ENCODE measurements at regions not wholly inside any gene's neighbourhood (a gene's known extent, or its start where the extent isn't known, plus 50 kb on each side); places are given as distances from the start of the nearest gene placed in this dataset.
A peak's percentile ranks its signal among the peaks of the same experiment; 100 is the strongest.

DNA sequence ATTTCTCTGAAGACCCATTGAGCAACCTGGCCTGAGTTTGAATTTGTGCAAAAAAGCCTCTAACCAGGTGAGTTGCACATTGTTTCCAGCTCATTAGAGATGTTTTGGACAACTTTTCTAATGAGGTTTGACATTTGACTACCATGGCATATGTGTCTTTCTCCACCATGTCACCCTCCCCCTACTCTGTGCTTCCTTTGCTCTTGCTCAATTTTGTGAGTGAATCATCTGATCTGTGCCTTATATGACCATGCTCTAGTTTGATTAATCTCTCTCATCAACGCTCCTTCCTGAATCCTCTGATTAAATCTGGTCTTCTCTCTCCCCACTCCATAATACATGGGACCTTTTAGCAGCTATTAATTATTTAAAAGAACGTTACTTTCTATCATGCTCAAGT is 144.8 kb upstream of the SAMSN1 start:
- no peaks in the 10 kb centered on the region for H3K36me3 Mint-ChIP-seq (ENCODE audit: insufficient read depth)
- no peak for DNase-seq

DNA sequence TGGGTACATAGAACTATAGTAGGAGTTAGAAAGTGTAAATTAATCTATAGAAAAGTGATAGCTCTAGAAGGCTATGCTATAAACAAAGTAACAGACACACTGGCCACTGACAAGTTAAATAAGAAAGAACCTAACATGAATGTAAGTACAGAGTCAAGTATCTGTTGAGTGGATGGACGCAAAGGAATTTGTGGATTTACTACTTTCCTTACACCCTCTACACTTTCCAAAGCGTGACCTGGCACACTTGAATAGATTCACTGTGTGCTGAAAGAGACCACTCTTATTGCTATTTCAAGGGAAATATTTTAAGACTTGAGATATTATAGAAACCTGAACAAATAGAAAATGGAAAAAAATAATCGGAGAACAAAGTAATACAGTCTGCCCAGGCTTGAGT is 142.8 kb upstream of the SAMSN1 start:
- Mint-ChIP-seq H3K4me3 (no peak overlapping the region), H3K9me3 (peaks cover 10% of the 10 kb centered on the region), H3K27me3 (ENCODE audit: low read depth) (no peaks in the 10 kb centered on the region), H3K4me1 (ENCODE audit: low read depth) (peaks cover 32% of the 10 kb centered on the region), H3K36me3 (ENCODE audit: insufficient read depth) (no peaks in the 10 kb centered on the region)
- DNase-seq (no peak), ATAC-seq (no peak)

More for the DNA sequence above, 144.8 kb upstream of the SAMSN1 start:
- Mint-ChIP-seq H3K4me1 (ENCODE audit: low read depth) (peaks cover 25% of the 10 kb centered on the region), H3K27me3 (ENCODE audit: low read depth) (peaks cover 3% of the 10 kb centered on the region), H3K9me3 (peaks cover 10% of the 10 kb centered on the region), H3K4me3 (no peak overlapping the region)
- no peak for ATAC-seq

DNA sequence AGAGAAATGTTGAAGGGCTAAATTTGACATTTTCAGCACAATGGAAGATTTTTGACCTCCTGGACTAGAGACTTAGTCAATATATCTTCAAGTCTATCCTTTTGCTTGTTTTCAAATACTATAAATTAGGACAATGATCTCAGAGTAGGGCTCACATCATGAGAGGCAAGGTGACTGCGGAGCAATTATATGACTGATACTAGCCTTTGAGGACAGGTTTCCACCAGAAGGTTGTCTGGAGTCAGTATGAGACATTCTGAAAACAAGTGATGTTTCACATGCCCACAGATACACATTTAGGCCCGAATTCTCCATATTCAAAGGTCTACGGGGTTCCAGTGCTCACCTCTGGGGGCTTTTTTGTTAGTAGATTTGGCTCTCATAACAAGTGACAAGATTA is 142.3 kb upstream of the SAMSN1 start:
- no peak for ATAC-seq
- no peaks in the 10 kb centered on the region for H3K27me3 Mint-ChIP-seq (ENCODE audit: low read depth)
- no peak overlapping the region for H3K4me3 Mint-ChIP-seq
- H3K4me1 Mint-ChIP-seq (ENCODE audit: low read depth): peaks cover 33% of the 10 kb centered on the region
- no peaks in the 10 kb centered on the region for H3K36me3 Mint-ChIP-seq (ENCODE audit: insufficient read depth)
- DNase-seq: no peak
- peaks cover 10% of the 10 kb centered on the region for H3K9me3 Mint-ChIP-seq

DNA sequence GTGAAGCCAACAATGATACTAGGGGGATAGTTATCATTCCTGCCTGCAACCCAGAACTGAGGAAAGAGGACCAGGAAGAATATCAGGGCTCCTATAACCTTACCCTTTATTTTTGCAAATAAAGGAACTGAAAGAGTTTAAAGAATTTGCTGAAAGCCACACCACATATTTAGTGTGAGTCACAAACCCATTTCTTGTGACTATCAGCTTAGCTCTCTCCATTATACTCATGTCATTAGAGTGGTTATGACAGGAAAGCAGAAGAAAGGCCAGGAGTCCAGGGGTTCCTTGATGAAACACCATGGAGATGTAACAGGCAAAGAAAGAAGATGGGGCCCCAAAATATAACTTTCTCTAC is 141.1 kb upstream of the SAMSN1 start:
- ATAC-seq (peak in 1 of 2 donors; percentile 67), DNase-seq (no peak)
- Mint-ChIP-seq H3K4me3 (no peak overlapping the region), H3K27me3 (ENCODE audit: low read depth) (no peaks in the 10 kb centered on the region), H3K4me1 (ENCODE audit: low read depth) (peaks cover 37% of the 10 kb centered on the region), H3K36me3 (ENCODE audit: insufficient read depth) (no peaks in the 10 kb centered on the region), H3K9me3 (peaks cover 10% of the 10 kb centered on the region)

DNA sequence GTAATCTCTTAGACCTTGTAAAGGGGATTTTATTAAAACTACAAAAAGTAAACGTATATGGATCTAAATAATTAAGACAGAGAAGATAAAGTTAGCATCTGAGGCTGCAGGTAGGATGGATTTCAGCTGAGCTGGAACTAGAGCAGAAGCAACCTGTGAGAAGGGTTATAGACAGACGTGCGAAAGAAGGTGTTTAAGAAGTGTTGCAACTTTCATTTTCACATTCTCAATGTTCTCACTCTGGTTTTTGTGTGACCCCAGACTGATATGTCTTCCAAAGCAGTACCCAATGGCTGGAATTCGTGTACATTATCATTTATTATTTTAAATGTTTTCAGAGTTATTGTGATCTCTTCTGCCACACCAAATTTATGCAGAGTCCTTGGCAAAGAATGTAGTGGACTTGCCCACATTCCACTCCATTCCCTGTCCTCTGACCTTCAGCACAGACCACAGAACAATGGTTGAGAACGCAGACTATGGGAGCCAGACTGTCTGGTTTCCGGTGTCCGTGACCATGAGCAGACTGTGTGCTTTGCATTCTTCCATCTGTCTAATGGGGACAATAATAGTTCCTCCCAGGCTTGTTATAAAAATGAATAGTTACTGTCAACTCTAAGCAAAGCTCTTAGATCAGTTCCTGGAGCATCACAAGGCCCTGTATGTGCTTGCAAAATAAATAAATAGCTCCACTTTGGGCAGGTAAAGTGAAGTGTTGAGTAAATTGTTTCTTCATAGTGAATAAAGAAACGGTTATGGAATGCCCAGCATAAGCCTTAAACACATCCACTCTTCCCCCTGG is 140.6 kb upstream of the SAMSN1 start:
- H3K36me3 Mint-ChIP-seq (ENCODE audit: insufficient read depth): no peaks in the 10 kb centered on the region
- H3K9me3 Mint-ChIP-seq: peaks cover 10% of the 10 kb centered on the region
- ATAC-seq (no peak), DNase-seq (no peak)
- no peaks in the 10 kb centered on the region for H3K27me3 Mint-ChIP-seq (ENCODE audit: low read depth)
- peak overlapping the region; percentile 32 for H3K4me3 Mint-ChIP-seq
- H3K4me1 Mint-ChIP-seq (ENCODE audit: low read depth): peaks cover 32% of the 10 kb centered on the region

DNA sequence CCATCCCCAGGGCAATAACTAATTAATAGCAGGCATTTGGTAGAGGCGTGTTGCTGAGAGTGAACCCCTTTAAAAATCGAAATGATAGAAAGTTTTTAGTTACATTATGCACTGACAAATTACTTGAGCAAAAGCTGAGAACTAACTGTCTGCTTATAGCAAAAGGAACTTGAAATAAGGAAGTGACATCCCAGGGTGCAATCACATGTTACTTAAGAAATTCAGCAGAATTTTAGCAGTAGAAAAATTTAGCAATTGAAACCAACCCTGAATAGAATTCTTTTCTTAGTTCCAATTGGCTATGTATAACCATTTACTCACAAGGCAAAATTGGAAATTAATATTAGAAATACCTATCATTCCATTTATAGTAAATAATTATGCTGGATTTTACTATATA is 139.5 kb upstream of the SAMSN1 start:
- Mint-ChIP-seq H3K4me3 (no peak overlapping the region), H3K27me3 (ENCODE audit: low read depth) (no peaks in the 10 kb centered on the region), H3K4me1 (ENCODE audit: low read depth) (peaks cover 30% of the 10 kb centered on the region), H3K36me3 (ENCODE audit: insufficient read depth) (no peaks in the 10 kb centered on the region), H3K9me3 (peaks cover 10% of the 10 kb centered on the region)
- DNase-seq: no peak
- no peak for ATAC-seq

DNA sequence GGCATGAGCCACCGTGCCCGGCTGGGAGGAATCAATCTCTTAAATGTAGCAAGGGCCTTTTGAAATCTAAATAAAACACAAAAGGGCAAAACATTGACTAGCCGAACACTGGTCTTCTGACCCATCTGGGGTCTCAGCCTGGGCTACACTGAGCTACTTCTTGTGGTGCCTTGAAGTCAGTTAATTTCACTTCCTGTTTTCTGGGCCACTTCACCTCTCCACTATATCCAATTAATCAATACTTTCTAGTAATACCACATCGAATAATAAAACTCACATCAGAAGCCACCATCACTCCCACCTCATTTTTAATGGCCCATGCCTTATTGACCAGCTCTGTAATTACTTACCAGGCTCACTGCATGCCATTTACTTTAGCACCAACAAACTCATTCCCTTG is 138.0 kb upstream of the SAMSN1 start:
- Mint-ChIP-seq H3K4me1 (ENCODE audit: low read depth) (peaks cover 35% of the 10 kb centered on the region), H3K4me3 (no peak overlapping the region), H3K36me3 (ENCODE audit: insufficient read depth) (no peaks in the 10 kb centered on the region), H3K9me3 (peaks cover under 1% of the 10 kb centered on the region), H3K27me3 (ENCODE audit: low read depth) (no peaks in the 10 kb centered on the region)
- DNase-seq (no peak), ATAC-seq (no peak)

DNA sequence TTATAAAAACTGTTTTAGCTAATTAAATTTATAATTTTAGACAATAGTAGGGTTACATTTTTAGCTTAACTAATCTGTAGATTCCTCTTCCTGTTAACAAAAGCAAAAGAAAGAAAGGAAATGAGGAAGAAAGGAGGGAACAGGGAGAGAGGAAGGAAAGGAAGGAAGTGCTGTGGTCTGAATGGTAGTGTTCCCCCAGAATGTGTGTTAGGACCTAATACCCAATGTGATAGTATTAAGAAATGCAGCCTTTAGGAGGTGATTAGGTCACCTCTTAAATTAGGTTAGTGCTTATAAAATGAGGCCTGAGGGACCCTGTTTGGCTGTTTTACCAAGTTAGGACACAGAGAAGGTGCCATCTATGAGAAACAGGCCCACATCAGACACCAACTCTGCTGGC is 136.9 kb upstream of the SAMSN1 start:
- no peak for DNase-seq
- Mint-ChIP-seq H3K36me3 (ENCODE audit: insufficient read depth) (no peaks in the 10 kb centered on the region), H3K4me1 (ENCODE audit: low read depth) (peaks cover 35% of the 10 kb centered on the region), H3K9me3 (no peaks in the 10 kb centered on the region), H3K27me3 (ENCODE audit: low read depth) (no peaks in the 10 kb centered on the region), H3K4me3 (no peak overlapping the region)
- ATAC-seq: no peak

DNA sequence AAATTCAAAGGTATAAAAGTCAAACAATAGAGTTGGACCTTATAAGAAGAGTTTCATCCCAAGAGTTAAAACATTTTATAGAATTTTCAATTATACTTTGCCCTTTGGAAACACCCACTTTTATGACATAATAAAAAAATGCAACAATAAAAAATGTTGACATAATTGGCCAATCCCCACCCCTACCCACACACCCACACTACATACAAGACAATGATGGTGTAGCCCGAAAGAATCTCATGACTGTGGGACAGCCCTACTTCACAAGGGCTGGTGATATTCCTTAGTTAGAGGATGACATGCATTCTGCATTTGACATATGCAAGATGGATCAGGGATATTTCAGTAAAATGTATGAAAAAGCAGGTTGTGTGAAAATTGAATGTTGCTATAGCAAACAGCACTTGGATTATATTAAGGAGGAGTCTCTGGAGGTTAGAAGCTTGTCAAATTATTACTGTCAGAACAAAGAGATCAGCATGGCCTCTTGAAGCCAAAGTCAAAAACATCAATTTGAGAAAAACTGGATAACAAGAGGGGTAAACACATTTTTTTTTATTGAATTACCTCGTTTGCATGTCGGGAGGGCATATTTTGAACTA is 133.0 kb upstream of the SAMSN1 start:
- ATAC-seq (no peak), DNase-seq (no peak)
- H3K4me3 Mint-ChIP-seq: no peak overlapping the region
- no peaks in the 10 kb centered on the region for H3K36me3 Mint-ChIP-seq (ENCODE audit: insufficient read depth)
- H3K9me3 Mint-ChIP-seq: no peaks in the 10 kb centered on the region
- H3K4me1 Mint-ChIP-seq (ENCODE audit: low read depth): peaks cover 46% of the 10 kb centered on the region
- H3K27me3 Mint-ChIP-seq (ENCODE audit: low read depth): no peaks in the 10 kb centered on the region

DNA sequence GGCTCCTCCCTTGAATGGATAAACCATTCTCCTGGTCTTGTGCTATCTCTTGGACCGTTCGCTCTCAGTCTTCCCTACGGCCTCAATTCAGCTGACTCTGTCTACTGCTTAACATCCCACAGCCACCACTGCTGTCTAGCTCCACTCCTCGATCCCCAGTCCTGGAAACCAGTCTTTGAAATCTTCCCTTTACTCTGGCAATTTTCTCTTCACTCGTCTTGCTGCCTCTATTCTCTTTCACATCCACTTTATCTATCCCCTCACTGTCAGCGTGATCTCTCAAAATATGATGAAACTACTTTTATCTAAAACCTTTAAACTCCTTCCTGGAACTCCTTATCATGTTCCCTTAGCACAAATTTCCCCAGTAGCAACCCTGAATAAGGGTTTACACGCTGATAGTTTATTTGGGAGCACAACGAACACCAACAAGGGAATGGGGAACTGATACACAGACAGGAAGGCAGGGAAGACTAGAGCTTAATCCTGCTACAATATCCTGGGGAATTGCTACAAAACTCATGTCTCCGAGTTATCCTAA is 131.6 kb upstream of the SAMSN1 start:
- ATAC-seq (no peak), DNase-seq (no peak)
- Mint-ChIP-seq H3K4me1 (ENCODE audit: low read depth) (peaks cover 45% of the 10 kb centered on the region), H3K4me3 (no peak overlapping the region), H3K36me3 (ENCODE audit: insufficient read depth) (peaks cover 2% of the 10 kb centered on the region), H3K9me3 (no peaks in the 10 kb centered on the region), H3K27me3 (ENCODE audit: low read depth) (no peaks in the 10 kb centered on the region)

DNA sequence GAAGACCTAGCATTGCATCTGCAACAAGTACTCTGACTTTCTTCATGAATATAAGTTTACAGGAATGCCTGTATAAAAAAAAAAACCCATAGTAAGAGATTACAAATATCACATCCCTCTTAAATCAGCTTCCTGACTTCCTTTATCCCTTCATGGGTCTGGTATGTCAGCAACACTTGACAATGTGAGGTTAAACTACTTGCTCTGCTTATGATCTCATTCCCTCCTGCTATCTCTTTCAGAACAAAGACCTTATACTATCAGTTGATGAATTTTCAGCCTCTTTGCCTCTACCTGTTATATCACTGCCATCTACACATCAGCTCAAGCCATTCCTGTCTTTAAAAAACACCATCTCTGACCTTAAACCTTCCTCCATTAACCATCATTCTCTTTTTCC is 130.9 kb upstream of the SAMSN1 start:
- Mint-ChIP-seq H3K4me1 (ENCODE audit: low read depth) (peaks cover 47% of the 10 kb centered on the region), H3K27me3 (ENCODE audit: low read depth) (no peaks in the 10 kb centered on the region), H3K36me3 (ENCODE audit: insufficient read depth) (peaks cover 2% of the 10 kb centered on the region), H3K4me3 (peak overlapping the region; percentile 30), H3K9me3 (no peaks in the 10 kb centered on the region)
- ATAC-seq: no peak
- DNase-seq: no peak

DNA sequence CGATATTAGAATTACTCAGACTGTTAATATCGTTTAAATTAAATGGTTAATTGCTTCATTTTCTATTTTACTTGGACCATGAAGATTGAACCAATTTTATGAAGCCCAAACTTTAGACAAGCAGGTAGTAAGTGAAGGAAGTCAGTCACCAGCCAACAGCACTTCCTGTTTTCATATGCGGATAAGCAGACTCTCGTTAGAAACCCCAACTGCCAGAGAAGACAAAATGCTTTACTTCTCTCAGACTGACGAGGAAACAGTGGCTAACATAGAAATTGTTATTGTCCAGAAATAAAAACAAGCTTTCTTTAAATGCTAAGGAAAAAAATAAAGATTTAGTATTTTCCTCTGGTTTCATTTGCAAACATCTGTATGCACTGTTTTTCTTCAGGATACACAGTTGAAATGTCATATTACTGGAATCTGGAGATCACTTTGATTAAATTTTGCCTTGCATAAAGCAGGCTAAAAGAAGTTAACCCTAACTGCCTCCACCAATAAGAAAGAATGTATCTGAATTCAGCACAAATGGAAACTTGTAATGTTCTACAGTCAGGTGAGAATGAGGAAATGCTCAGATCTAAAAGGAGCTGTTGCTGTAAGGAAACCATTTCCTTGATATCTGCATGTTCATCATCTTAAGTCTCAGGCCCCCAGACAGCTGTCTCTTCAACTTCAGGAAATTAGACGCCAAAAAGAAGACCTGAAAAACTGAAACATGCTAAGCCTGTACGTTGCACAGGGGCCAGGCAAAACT is 129.8 kb upstream of the SAMSN1 start:
- Mint-ChIP-seq H3K9me3 (no peaks in the 10 kb centered on the region), H3K4me3 (peak overlapping the region; percentile 73), H3K4me1 (ENCODE audit: low read depth) (peaks cover 46% of the 10 kb centered on the region), H3K27me3 (ENCODE audit: low read depth) (no peaks in the 10 kb centered on the region), H3K36me3 (ENCODE audit: insufficient read depth) (peaks cover 2% of the 10 kb centered on the region)
- DNase-seq (no peak), ATAC-seq (peak; percentile 69 to 79)

DNA sequence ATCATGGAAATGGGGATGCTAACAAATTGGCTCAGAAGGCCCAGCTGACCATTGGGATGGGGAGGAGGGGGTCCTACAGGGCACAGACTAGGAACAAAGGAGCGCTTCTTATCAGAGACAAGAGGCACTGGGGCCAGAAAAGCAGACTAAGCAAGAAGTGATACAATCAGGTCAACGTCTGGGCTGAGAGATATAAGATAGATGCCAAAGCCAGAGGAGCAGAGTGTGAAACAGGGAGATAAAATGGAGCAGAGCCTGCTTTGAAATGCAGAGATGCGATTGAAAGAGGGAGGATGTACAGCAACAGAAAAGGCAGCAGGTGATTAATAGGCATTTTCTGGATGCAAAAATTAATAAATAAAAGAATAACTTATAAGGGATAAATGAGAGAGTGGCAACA is 127.5 kb upstream of the SAMSN1 start:
- peaks cover 39% of the 10 kb centered on the region for H3K4me1 Mint-ChIP-seq (ENCODE audit: low read depth)
- H3K36me3 Mint-ChIP-seq (ENCODE audit: insufficient read depth): peaks cover 2% of the 10 kb centered on the region
- DNase-seq: no peak
- H3K9me3 Mint-ChIP-seq: no peaks in the 10 kb centered on the region
- no peak for ATAC-seq
- H3K4me3 Mint-ChIP-seq: no peak overlapping the region
- H3K27me3 Mint-ChIP-seq (ENCODE audit: low read depth): no peaks in the 10 kb centered on the region

DNA sequence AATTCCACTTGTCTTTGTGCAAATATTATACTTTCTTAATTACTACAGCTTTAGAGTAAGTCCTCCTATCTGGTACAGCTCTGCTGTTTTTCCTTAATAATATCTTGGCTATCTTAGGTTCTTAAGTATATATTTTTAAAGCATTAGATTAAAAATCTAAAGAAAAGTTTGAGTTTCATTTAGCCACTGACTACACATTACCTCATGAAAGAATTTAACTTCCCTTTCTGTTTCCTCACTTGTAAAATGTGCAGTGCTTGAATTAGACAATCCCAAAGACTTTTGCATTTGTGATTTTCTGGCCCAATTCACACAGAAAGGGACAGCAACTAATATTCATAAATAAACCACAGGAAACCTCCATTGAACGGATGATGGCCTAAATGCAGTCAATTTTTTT is 126.4 kb upstream of the SAMSN1 start:
- DNase-seq: no peak
- Mint-ChIP-seq H3K9me3 (no peaks in the 10 kb centered on the region), H3K27me3 (ENCODE audit: low read depth) (no peaks in the 10 kb centered on the region), H3K4me1 (ENCODE audit: low read depth) (peaks cover 33% of the 10 kb centered on the region), H3K36me3 (ENCODE audit: insufficient read depth) (peaks cover 2% of the 10 kb centered on the region), H3K4me3 (no peak overlapping the region)
- ATAC-seq: no peak

Measured in activated T-cell treated with anti-CD3 and anti-CD28 coated beads, Interleukin-2, amount 50 U/mL, for 4 hours (primary cell).